Cardiac muscle cell (in vitro differentiated cells and primary cell): ENCODE measurements at regions not wholly inside any gene's neighbourhood (a gene's known extent, or its start where the extent isn't known, plus 50 kb on each side); places are given as distances from the start of the nearest gene placed in this dataset.

ENCODE experiments used
- DNase-seq, 2 donors: peaks; one replicate each; pipeline versions ENCODE4 v3.0.0 to v3.0.0-alpha.2; 2010 to 2017; ENCODE audit warnings: low read depth in 1 of 2, low spot score in 1 of 2
- H3K27ac ChIP-seq: fragments of 200-600 bp; sonication (generic); 2 replicates; pipeline ENCODE4 v1.5.1; 2016
- H3K27me3 ChIP-seq: fragments of 200-600 bp; sonication (generic); 2 replicates; pipeline ENCODE4 v1.6.0; 2016; ENCODE audit warnings: control low read depth
- H3K36me3 ChIP-seq: fragments of 200-600 bp; sonication (generic); 2 replicates; pipeline ENCODE4 v1.5.1; 2016; ENCODE audit warnings: control low read depth
- H3K4me1 ChIP-seq: fragments of 200-600 bp; sonication (generic); 2 replicates; pipeline ENCODE4 v1.8.1; 2017; ENCODE audit warnings: low read depth, mild to moderate bottlenecking, mixed run types
- H3K4me3 ChIP-seq: fragments of 200-600 bp; sonication (generic); 2 replicates; pipeline ENCODE4 v1.5.1; 2016; ENCODE audit warnings: mild to moderate bottlenecking
- H3K9me3 ChIP-seq: fragments of 200-600 bp; sonication (generic); 2 replicates; pipeline ENCODE4 v1.5.1; 2017; ENCODE audit warnings: low read depth, mild to moderate bottlenecking, control low read depth
- TF ChIP-seq, protein P1 (sequence below): IDR thresholded peaks from 2 replicates; pipeline ENCODE4 v1.5.1; 2012; ENCODE audit warnings: low read depth, mild to moderate bottlenecking, low read length

DNA sequence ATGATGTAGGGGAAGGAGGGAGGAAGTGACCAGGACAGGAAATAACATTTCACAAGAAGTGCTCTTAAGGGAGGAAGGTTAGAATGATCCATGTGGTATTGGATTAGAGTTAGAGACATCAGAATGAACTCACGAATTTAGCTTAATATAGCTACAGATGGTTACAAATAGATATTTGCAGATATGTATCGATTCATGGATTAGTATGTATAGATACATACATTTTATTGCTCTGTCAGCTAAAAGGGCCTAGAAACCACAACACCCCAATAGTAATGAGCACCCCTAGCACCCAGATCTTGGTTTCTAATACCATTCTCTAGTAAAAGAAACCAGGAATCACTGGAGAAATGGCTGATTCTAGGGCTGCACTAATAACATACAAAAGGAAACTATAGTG lies 59.6 kb upstream of the LTBP1 start:
- H3K27me3 ChIP-seq: no peaks in the 10 kb centered on the region
- no peak overlapping the region for H3K4me3 ChIP-seq
- no peak overlapping the region for H3K27ac ChIP-seq
- no peak for DNase-seq
- TF ChIP-seq, protein P1, sequence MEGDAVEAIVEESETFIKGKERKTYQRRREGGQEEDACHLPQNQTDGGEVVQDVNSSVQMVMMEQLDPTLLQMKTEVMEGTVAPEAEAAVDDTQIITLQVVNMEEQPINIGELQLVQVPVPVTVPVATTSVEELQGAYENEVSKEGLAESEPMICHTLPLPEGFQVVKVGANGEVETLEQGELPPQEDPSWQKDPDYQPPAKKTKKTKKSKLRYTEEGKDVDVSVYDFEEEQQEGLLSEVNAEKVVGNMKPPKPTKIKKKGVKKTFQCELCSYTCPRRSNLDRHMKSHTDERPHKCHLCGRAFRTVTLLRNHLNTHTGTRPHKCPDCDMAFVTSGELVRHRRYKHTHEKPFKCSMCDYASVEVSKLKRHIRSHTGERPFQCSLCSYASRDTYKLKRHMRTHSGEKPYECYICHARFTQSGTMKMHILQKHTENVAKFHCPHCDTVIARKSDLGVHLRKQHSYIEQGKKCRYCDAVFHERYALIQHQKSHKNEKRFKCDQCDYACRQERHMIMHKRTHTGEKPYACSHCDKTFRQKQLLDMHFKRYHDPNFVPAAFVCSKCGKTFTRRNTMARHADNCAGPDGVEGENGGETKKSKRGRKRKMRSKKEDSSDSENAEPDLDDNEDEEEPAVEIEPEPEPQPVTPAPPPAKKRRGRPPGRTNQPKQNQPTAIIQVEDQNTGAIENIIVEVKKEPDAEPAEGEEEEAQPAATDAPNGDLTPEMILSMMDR: no peak
- no peaks in the 10 kb centered on the region for H3K9me3 ChIP-seq
- no peaks in the 10 kb centered on the region for H3K4me1 ChIP-seq
- H3K36me3 ChIP-seq: no peaks in the 10 kb centered on the region

DNA sequence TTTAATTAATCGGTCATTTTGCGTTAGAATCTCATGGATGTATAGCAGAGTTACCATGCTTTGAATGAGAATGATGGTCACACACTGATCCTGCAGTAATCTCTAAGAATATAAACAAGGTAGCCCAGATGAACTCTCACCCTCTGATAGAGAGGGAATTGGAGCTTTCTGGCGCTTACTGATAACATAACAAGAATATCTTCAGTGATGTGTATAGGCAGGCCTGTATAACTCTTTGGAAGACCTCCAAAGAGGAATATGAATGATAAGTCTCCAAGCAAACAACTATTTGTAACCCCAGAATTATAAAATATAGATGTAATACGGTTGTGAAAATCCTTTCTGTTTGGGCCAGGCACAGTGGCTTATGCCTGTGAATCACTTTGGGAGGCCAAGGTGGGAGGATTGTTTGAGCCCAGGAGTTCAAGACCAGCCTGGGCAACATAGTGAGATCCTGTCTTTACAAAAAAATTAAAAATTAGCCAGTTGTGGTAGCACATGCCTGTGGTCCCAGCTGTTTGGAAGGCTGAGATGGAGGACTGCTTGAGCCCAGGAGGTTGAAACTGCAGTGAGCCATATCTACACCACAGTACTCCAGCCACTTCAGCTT lies 52.5 kb upstream of the LTBP1 start:
- TF ChIP-seq, protein P1: no peak
- Histone ChIP-seq H3K36me3 (no peaks in the 10 kb centered on the region), H3K27ac (no peak overlapping the region), H3K4me3 (no peak overlapping the region), H3K4me1 (no peaks in the 10 kb centered on the region), H3K9me3 (no peaks in the 10 kb centered on the region), H3K27me3 (no peaks in the 10 kb centered on the region)
- no peak for DNase-seq

DNA sequence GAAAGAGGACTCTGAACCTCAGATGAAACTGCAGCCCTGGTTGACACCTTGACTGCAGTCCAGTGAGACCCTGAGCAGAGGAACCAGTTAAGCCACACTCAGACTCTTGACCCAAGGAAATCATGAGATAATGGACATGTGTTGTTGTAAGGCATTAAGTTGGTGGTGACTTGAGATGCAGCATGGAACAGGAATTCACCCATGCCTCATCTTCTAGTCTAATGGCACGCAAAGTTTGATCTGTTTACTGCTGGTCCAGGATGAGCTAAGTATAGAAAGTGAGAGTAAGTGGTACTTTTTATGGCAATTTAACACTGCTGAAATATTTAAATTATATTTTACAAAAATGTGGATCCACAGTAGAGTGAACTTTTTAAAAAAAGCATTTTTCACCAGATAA lies 51.3 kb upstream of the LTBP1 start:
- DNase-seq: no peak
- H3K4me1 ChIP-seq: no peaks in the 10 kb centered on the region
- H3K36me3 ChIP-seq: no peaks in the 10 kb centered on the region
- H3K27me3 ChIP-seq: no peaks in the 10 kb centered on the region
- H3K9me3 ChIP-seq: no peaks in the 10 kb centered on the region
- no peak overlapping the region for H3K27ac ChIP-seq
- H3K4me3 ChIP-seq: no peak overlapping the region
- TF ChIP-seq, protein P1: no peak
